ENCODE measurements at regions not wholly inside any gene's neighbourhood (a gene's known extent, or its start where the extent isn't known, plus 50 kb on each side); places are given as distances from the start of the nearest gene placed in this dataset.

DNA sequence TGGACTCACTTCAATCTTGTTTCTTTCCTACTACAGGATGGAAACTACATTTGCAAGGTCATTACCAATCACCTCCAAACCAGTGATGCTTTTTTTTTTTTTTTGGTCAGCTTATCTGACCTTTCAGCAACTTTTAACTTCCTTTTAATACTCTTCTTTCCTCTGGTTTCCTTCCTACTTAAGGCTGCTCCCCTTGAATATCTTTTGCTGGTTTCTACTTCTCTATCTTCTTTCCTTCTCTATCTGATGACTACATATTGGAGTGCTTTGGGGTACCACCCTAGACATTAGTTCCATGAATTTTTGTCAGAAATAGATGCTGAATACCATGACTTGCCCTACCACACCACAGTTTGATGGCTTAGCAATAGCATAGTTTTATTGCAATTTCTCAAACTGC, 197.7 kb upstream of the DDHD1 start:
- DNase-seq (ENCODE audit: low spot score), result no peak
- TF ChIP-seq, protein P1, sequence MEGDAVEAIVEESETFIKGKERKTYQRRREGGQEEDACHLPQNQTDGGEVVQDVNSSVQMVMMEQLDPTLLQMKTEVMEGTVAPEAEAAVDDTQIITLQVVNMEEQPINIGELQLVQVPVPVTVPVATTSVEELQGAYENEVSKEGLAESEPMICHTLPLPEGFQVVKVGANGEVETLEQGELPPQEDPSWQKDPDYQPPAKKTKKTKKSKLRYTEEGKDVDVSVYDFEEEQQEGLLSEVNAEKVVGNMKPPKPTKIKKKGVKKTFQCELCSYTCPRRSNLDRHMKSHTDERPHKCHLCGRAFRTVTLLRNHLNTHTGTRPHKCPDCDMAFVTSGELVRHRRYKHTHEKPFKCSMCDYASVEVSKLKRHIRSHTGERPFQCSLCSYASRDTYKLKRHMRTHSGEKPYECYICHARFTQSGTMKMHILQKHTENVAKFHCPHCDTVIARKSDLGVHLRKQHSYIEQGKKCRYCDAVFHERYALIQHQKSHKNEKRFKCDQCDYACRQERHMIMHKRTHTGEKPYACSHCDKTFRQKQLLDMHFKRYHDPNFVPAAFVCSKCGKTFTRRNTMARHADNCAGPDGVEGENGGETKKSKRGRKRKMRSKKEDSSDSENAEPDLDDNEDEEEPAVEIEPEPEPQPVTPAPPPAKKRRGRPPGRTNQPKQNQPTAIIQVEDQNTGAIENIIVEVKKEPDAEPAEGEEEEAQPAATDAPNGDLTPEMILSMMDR (IDR thresholded peaks at IDR 0.05; ENCODE audit: extremely low read depth, missing control alignments), result no peak

DNA sequence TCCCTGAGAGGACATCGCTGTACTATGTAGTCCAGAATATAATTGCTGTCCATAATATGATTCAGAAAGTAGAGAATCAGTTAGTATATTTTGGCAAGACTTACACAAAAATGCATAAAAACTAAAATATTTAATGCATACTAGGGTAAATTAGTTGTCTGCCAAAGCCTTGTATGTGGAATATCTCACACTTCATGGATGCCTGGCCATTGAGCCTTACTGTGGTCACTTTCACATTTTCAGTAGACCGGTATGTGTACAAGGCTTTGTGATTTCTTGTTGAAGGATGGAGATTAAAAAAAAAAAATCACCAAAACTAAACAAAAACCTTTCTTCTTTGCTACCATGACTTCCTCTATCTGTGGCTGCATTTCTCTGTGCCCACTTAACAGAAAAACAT, 197.3 kb upstream of the DDHD1 start:
- TF ChIP-seq, protein P1 (IDR thresholded peaks at IDR 0.05; ENCODE audit: extremely low read depth, missing control alignments), result no peak

DNA sequence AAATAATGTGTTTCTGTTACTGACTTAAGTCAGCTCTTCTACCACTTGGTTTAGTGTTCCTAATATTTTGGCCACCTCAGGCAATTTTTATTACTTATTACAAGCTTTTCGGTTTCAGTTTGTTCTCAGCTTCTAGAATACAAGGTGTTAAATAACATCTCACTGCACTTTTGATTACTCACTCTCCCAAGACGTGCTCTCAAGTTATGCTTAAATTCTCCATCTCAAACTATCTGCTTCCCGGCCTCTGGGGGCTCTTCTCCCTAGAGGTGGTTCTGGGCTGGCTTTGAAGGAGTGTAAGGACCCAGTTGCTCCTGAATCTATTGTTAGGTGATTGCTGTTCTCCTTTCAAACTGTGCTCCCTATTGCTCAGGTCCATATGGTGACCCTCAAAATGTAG, 193.9 kb upstream of the DDHD1 start:
- no peak for DNase-seq (ENCODE audit: low spot score)
- TF ChIP-seq, protein P1 (IDR thresholded peaks at IDR 0.05; ENCODE audit: extremely low read depth, missing control alignments), result no peak

More for the DNA sequence above, 197.3 kb upstream of the DDHD1 start:
- no peak for DNase-seq (ENCODE audit: low spot score)

DNA sequence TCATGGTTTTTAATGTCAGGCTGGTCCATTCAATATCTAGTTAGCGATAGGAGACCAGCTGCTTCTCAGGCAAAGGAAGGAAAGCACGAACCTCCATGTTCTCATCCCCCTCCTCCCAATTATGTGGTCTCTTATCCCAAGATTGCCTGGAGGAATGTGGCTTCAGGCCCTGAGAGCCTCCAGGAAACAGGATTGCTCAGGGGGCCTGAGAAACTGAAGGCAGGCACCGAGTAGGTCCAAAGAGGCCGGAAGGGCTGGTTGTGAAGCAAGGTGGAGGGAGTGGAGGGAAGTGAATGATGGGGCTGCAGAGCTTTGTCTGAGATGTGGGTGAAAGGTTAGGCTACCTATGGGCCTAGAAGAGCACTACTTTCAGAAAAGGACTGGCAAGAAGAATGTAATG, 188.2 kb upstream of the DDHD1 start:
- TF ChIP-seq, protein P1 (IDR thresholded peaks at IDR 0.05; ENCODE audit: extremely low read depth, missing control alignments), result no peak
- no peak for DNase-seq (ENCODE audit: low spot score)

DNA sequence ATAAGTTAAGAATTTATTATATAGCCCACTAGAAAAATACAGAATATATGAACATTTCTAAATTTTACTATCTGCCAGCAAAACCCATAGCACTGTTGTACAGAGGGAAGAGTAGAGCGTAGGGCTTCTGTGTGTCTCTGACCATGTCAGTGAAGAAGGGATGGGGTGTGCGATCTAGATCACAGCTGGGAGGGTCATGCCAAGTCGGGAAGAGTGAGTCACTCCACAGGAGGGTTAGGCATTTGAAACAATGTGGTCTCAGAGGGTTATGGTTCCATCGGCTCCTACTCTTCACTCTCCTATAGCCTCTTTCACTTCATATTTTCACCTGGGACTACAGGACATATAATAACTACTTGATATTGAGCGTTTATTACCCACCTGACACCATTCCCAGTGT, 185.1 kb upstream of the DDHD1 start:
- DNase-seq (ENCODE audit: low spot score), result no peak
- TF ChIP-seq, protein P1 (IDR thresholded peaks at IDR 0.05; ENCODE audit: extremely low read depth, missing control alignments), result no peak

DNA sequence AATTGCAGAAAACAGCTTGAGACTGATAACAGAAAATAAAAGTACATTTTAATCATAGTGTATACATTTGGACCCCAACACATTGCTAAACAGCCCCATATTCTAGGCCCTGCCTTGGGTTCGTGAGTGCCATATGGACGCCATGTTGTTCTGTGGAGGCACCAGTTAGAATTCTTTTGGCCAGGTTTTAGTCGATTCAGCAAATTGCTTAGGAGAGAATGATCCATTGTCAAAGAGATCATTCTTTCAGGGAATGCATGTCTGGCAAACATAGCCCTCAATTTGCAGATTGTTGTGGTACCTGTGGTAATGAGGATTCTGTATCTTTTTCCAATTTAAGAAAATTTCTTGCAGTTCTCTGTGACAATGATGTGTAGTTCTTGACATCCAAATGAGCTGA, 183.6 kb upstream of the DDHD1 start:
- DNase-seq (ENCODE audit: low spot score), result no peak

DNA sequence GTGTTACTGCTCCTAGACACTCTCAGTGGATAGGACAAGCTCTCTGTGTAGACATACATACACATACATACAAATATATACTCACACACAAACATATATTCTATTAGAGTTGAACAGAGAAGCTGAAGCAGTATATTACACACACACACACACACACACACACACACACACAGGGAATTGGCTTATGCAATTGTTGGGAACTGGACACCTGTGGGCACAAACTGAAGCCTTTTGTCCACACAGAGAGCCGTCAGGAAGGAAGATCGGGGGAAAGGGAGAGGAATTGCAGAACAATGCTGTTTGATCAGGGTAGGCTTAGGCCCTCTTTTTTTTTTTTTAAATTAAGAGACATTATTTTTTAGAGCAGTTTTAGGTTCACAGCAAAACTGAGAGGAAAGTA, 180.7 kb upstream of the DDHD1 start:
- TF ChIP-seq, protein P1 (IDR thresholded peaks at IDR 0.05; ENCODE audit: extremely low read depth, missing control alignments), result no peak
- no peak for DNase-seq (ENCODE audit: low spot score)

More for the DNA sequence above, 183.6 kb upstream of the DDHD1 start:
- TF ChIP-seq, protein P1 (IDR thresholded peaks at IDR 0.05; ENCODE audit: extremely low read depth, missing control alignments), result no peak

All from GM20000 (cell line).